Calu3 (cell line): ENCODE measurements at regions not wholly inside any gene's neighbourhood (a gene's known extent, or its start where the extent isn't known, plus 50 kb on each side); places are given as distances from the start of the nearest gene placed in this dataset.

ENCODE experiments used
- BruUV-seq: library from RNA; stranded (reverse); fragments of 400-500 nt; replicated peaks from 2 replicates; lab custom pipeline; 2021; lab: Mats Ljungman, UMichigan
- CTCF ChIA-PET: fragments of 300-600 bp; sonication (Branson Sonifier 250); formaldehyde crosslinking; loops from one replicate; lab custom pipeline; 2022; ENCODE audit warnings: antibody characterized with exemption; lab: Charles Lee
- DNase-seq: peaks from one replicate; pipeline ENCODE4 v3.0.0; 2022
- H3K27ac Mint-ChIP-seq: one replicate; pipeline ENCODE4 v1.8.0; 2022; ENCODE audit warnings: mixed read lengths; ENCODE audit not compliant: unreplicated experiment
- H3K27me3 Mint-ChIP-seq: one replicate; pipeline ENCODE4 v1.8.0; 2022; ENCODE audit warnings: mixed read lengths; ENCODE audit not compliant: unreplicated experiment
- H3K36me3 Mint-ChIP-seq: one replicate; pipeline ENCODE4 v1.8.0; 2022; ENCODE audit warnings: mild to moderate bottlenecking, moderate library complexity, mixed read lengths; ENCODE audit not compliant: insufficient read depth, unreplicated experiment
- H3K4me1 Mint-ChIP-seq: one replicate; pipeline ENCODE4 v1.8.0; 2022; ENCODE audit warnings: mild to moderate bottlenecking, low read depth, mixed read lengths; ENCODE audit not compliant: unreplicated experiment
- H3K4me3 Mint-ChIP-seq: one replicate; pipeline ENCODE4 v1.8.0; 2022; ENCODE audit warnings: mild to moderate bottlenecking, low read depth, moderate library complexity, mixed read lengths; ENCODE audit not compliant: unreplicated experiment
- H3K9me3 Mint-ChIP-seq: one replicate; pipeline ENCODE4 v1.8.0; 2022; ENCODE audit warnings: low read depth, mixed read lengths; ENCODE audit not compliant: unreplicated experiment
- intact Hi-C: fragments of 100-400 bp; cut with micrococcal nuclease; formaldehyde crosslinking; loops from one replicate; pipeline ENCODE4 v1.10.0; 2022; ENCODE audit not compliant: unreplicated experiment
- TF ChIP-seq, protein P1 (sequence below): fragments of 200-600 bp; IDR thresholded peaks from one replicate; pipeline ENCODE4 v1.8.0; 2022; ENCODE audit warnings: antibody characterized with exemption; ENCODE audit not compliant: unreplicated experiment

DNA sequence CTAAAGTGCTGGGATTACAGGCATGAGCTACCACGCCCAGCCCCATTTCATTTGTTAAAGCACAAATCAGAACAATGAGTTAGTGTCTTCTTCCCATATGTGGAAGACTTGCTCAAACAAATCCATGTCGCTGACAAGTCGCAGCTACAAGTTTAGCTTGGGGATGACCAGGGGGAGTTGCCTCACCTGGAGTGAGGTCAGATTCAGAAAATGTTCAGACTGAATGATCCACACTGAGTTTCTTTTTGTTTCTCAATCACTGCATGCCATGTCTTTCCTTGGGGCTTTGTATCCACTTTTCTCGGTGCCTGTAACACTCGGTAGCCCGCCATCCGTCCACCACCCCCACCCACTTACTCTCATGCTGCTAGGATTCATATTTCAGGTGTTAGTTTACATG, 437.3 kb upstream of the DYNLRB2 start:
- intact Hi-C loops, result no loop called here
- H3K27ac Mint-ChIP-seq, result no peak overlapping the region
- DNase-seq, result no peak
- H3K9me3 Mint-ChIP-seq, result peaks cover 12% of the 10 kb centered on the region
- no peaks in the 10 kb centered on the region for H3K27me3 Mint-ChIP-seq
- no peaks in the 10 kb centered on the region for H3K36me3 Mint-ChIP-seq
- peaks cover 11% of the 10 kb centered on the region for H3K4me1 Mint-ChIP-seq
- BruUV-seq, result no TSS peak
- no peak overlapping the region for H3K4me3 Mint-ChIP-seq
- TF ChIP-seq, protein P1, sequence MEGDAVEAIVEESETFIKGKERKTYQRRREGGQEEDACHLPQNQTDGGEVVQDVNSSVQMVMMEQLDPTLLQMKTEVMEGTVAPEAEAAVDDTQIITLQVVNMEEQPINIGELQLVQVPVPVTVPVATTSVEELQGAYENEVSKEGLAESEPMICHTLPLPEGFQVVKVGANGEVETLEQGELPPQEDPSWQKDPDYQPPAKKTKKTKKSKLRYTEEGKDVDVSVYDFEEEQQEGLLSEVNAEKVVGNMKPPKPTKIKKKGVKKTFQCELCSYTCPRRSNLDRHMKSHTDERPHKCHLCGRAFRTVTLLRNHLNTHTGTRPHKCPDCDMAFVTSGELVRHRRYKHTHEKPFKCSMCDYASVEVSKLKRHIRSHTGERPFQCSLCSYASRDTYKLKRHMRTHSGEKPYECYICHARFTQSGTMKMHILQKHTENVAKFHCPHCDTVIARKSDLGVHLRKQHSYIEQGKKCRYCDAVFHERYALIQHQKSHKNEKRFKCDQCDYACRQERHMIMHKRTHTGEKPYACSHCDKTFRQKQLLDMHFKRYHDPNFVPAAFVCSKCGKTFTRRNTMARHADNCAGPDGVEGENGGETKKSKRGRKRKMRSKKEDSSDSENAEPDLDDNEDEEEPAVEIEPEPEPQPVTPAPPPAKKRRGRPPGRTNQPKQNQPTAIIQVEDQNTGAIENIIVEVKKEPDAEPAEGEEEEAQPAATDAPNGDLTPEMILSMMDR, result no peak
- CTCF ChIA-PET, result no interaction called here

DNA sequence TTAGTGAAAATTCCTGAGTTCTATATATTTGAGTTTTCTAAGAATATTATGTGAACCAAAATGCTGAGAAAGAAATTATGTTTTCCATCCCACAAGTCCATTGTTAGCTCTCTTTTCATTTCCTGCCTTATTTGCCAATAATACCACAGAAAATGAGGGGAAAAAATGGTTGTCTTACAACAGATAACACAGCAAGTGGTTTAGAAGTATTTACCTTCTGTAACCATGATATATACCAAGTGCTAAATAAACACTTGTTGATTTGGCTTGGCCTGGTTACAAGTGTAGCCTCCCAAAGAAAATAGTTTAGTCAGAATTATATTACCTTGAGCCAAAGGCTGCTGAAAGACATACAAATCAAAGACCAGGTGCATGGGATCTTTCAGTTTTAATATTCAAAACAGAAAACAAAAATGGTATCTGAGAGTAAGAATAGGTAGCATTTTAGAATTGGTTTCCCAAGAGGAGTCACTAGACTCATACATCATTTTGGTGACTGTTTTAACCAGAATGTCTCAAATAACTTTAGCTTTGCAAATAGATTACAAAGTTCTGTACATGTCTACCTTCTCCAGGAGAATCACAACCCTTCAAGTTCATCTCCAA, 439.8 kb upstream of the DYNLRB2 start:
- Mint-ChIP-seq H3K27ac (no peak overlapping the region), H3K27me3 (no peaks in the 10 kb centered on the region), H3K36me3 (no peaks in the 10 kb centered on the region), H3K4me1 (peaks cover 11% of the 10 kb centered on the region), H3K9me3 (peaks cover 6% of the 10 kb centered on the region), H3K4me3 (no peak overlapping the region)
- no peak for DNase-seq
- TF ChIP-seq, protein P1, result no peak
- intact Hi-C loops, result no loop called here
- CTCF ChIA-PET, result no interaction called here
- BruUV-seq, result no TSS peak

DNA sequence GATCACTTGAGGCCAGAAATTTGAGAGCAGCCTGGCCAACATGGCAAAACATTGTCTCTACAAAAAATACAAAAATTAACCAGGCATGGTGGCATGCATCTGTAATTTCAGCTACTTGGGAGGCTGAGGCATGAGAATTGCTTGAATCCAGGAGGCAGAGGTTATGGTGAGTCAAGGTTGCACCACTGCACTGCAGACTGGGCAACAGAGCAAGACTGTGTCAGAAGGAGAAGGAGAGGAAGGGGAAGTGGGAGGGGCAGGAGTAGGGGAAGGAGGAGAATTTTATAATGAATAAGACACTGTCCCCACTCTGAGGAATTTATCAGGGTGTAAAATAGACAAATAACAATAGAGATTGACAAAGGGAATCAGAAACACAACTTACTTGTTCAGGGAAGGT, 440.6 kb upstream of the DYNLRB2 start:
- Mint-ChIP-seq H3K4me3 (no peak overlapping the region), H3K27ac (no peak overlapping the region), H3K27me3 (no peaks in the 10 kb centered on the region), H3K9me3 (peaks cover 6% of the 10 kb centered on the region), H3K4me1 (peaks cover 7% of the 10 kb centered on the region), H3K36me3 (no peaks in the 10 kb centered on the region)
- intact Hi-C loops, result no loop called here
- TF ChIP-seq, protein P1, result no peak
- DNase-seq, result no peak
- CTCF ChIA-PET, result no interaction called here
- no TSS peak for BruUV-seq

DNA sequence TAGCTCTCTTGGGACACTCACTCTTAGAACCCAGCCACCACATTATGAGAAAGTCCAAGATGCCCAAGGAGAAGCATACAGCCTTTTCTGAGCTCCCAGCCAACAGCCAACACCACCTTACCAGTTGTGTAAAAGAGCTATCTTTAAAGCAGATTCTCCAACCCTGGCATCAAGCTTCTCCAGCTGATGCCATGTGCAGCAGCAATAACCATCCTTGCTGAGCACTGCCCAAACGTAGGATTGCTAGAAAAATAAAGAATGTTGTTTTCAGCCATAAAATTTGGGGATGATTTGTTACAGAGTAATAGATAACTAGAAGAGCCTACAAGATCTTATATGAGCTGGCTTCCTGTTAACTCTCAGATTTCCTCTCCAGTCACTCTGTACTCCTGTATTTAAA, 443.7 kb upstream of the DYNLRB2 start:
- intact Hi-C loops, result no loop called here

More for the DNA sequence above, 443.7 kb upstream of the DYNLRB2 start:
- H3K27me3 Mint-ChIP-seq, result no peaks in the 10 kb centered on the region
- no peak for DNase-seq
- CTCF ChIA-PET, result no interaction called here
- no peaks in the 10 kb centered on the region for H3K36me3 Mint-ChIP-seq
- H3K4me1 Mint-ChIP-seq, result no peaks in the 10 kb centered on the region
- H3K9me3 Mint-ChIP-seq, result peaks cover 6% of the 10 kb centered on the region
- TF ChIP-seq, protein P1, result no peak
- H3K27ac Mint-ChIP-seq, result no peak overlapping the region
- H3K4me3 Mint-ChIP-seq, result no peak overlapping the region
- no TSS peak for BruUV-seq
